ENCODE measurements at regions not wholly inside any gene's neighbourhood (a gene's known extent, or its start where the extent isn't known, plus 50 kb on each side); places are given as distances from the start of the nearest gene placed in this dataset.

GRCh38 chr17:73998249-73998648, 205.2 kb upstream of the RPL38 start:
- DNase-seq: no peak

DNA sequence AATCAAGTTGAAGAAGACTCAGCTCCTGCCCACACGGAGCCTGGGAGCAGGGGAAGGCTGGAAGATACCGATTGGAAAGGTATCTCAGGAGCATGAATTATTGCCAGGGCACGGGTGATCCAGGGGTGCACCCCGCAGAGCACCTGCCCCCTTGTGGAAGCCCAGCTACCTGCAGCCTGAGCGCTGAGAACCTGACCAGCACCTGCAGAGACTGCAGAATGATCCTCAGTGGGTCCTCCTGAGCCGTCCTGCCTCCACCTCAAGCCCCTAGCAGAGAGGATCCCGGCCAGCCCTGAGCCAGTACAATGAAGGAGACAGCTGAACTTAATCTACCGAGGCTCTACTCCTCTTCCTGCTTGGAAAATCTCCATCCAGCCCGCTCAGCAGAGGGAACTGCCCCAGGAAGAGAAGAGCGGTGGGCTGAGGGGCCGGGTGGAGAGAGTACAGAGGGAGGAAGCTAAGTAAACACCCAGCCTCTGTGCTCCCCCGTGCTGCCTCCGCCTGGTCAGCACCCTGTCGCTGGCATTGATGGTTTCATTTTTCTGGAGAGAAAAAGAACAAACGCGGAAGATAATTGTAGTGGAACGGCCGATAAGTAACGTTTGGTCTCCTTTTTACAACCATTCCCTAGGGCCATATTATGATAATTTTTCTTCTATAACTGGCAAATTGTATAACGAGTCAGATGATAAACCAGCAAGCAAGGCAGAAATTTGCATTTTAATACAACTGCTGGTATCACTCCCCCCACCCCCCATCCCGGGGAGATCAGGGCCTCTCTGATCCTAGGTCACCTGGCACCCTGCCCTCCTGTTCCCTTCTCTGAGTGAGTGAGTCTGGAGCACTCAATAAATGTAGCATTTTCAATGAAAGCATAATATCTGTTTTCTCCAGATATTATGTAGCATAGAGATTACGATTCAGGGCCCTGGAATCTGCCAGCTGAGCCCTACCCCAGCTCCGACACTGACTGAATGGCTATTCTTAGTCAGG, 204.5 kb upstream of the RPL38 start:
- DNase-seq: peak; percentile 45

DNA sequence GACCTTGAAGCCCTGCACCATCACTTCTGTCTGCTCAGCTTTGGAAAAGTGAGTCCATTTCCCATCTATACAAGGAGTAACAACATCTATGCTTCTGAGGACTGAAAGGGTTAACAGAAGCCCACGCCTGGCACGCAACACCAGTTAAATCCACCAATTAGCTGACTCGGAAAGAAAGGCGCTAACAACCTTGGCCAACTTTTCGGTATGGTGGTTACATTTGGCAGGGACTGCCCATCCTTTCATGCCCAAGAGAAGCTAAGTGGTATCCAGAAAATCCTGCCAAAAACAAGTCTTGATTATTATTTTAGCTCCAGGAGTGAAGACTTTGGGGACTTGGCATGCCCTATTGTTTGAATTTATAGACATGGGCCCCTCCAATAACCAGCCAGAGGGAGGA, 202.3 kb upstream of the RPL38 start:
- DNase-seq: no peak

DNA sequence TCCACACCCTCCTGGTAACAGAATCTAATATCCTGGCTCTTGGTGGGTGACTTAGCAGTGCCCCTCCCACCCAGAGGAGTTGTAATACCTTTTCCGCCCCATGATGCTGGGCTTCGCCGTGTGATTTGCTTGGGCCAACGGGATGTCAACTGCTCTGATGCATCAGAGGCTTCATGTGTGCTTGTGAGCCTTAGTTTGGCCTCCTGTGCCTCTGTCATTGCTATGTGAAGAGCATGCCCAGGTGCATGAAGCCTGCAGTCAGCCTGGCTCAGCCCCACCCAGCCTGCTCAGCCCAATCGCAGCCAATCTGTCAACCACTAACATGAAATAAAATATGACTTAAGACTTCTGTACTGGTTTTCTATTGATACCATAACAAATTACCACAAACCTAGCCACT, 201.2 kb upstream of the RPL38 start:
- no peak for DNase-seq

- DNase-seq: no peak
These were observed 199.4 kb upstream of the RPL38 start for GRCh38 chr17:74004056-74004455.

- DNase-seq: no peak
These were observed 197.7 kb upstream of the RPL38 start for GRCh38 chr17:74005790-74006189.

DNA sequence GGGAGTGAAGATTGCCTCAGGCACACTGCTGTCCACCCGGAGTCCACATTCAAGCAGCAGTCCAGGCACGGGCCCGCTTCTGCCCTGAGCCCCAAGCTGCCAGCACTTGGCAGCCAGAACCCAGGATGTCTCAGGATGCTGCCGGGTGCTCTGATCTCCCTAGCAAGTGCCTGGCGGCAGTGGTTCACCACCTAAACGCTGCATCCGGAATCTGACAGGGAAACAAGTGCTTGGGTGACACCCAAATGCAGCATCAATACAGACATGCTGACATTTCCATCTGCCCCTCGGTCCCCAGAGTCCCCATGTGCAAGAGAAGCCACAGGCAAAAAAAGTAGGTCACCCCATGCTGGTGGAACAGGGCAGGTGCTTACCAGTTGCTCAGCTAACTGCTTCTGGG, 197.1 kb upstream of the RPL38 start:
- no peak for DNase-seq

GRCh38 chr17:74008196-74008595, 195.3 kb upstream of the RPL38 start:
- peak; percentile 56 for DNase-seq

GRCh38 chr17:74009056-74009625, 194.3 kb upstream of the RPL38 start:
- no peak for DNase-seq

DNA sequence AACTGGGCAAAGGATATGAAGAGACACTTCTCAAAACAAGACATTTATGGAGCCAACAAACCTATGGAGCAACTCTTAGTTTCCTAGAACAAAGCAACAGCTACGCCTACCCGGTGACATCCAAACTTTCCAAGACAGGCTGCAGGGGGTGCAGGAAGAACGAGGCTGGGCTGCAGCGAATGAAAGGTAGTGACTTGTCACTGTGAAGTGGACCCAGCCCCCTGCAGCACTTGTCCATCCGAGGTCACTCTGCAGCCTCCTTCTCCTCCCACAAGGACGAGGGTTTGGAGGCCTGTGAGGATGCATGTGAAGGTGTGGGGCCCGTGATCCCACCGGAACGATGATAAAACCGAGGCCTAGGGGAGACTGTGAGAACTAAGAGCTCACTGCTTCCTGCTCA, 192.6 kb upstream of the RPL38 start:
- DNase-seq: no peak

DNA sequence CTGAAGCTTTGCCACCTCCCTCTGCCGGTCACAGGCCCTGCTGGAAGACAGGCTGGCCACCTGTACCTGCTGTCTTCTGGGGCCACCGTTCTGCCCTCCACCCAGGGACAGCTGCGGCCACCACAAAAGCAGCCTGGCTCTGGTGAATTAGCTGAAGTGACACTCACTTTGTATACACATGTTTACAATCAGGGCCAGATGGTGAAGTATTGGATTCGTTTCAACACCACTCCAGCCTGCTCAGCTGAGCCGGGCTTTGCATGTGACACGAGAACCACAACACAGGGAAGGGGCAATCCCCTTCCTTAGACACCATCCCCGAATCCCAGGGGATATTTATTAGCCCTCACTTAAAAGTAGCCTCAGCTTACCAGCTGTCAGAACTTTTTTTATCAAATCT, 191.5 kb upstream of the RPL38 start:
- DNase-seq: peak; percentile 12

GRCh38 chr17:74012465-74012864, 191.0 kb upstream of the RPL38 start:
- peak; percentile 69 for DNase-seq

DNA sequence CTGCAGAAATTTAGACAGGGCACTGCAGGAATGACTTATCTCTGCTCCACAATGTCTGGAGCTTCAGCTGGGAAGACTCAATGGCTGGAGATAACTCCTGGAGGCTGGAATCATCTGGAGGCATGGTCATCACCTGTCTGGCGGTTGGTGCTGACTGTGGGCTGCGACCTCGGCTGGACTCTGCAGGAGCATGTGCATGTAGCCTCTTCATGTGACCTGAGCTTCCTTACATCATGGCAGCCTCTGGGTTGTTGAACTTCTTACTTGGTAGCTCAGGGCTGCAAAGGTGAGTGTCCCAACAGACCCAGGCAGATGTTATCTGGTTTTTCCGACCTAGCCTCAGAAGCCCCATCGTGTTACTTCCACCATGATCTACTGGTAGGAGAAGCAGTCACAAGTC, 188.2 kb upstream of the RPL38 start:
- DNase-seq: no peak

- DNase-seq: no peak
These were observed 187.5 kb upstream of the RPL38 start for GRCh38 chr17:74015990-74016389.

DNA sequence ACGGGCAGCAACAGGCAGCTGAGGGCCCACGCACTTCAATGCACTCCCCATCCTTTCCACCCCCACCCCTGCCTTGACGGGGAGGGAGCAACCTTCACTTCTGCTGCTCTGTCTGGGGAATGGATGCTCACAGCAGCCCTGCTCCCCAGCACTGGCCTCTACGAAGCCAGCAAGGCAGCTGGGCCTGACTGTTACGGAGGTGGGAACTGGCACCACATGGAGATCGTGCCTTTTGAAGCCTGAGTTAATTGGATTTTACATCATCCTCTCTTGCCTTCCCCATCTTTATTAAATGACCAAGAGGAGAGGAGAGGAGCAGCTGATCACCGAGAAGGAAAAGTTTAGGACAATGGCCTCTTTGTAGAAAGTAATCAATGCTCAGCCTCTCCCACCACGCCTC, 187.0 kb upstream of the RPL38 start:
- no peak for DNase-seq

- no peak for DNase-seq
These were observed 186.0 kb upstream of the RPL38 start for GRCh38 chr17:74017466-74017865.

DNA sequence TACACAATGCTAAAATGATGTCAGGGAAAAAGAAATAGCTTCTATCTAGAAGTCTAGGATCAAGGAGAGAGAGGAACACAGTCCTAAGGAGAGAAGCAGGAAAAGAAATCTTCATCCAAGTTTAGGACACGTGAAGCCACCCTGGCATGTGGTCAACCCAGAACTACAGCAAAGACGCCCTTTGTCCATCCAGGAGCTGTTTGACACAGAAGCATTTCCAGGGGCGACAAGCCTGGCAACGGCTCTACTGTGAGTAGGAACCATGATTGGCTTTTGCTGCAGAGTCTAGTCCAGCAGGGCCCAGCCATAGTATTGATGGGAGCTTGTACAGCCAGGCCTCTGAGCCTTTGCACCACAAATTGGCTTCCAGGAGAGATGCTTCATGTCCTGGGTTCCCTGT, 185.4 kb upstream of the RPL38 start:
- no peak for DNase-seq

DNA sequence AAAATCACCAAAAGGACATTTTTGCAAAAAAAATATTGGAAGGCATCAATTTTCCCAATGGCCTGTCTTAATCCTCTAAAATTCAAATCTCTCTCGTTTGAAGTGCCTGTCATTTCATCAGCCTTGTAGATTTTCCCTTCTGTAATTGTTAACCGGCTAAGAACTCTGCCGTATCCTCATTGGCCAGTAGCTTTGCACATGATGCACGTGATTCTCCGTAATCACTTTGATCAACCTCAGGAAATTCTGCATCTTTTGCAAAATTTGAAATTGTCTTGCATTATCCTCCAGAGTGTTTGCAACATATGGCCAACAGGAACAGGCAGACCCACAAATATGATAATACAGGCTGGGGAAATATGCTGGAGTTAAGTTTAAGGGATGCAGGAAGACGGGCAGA, 184.2 kb upstream of the RPL38 start:
- DNase-seq: no peak

DNA sequence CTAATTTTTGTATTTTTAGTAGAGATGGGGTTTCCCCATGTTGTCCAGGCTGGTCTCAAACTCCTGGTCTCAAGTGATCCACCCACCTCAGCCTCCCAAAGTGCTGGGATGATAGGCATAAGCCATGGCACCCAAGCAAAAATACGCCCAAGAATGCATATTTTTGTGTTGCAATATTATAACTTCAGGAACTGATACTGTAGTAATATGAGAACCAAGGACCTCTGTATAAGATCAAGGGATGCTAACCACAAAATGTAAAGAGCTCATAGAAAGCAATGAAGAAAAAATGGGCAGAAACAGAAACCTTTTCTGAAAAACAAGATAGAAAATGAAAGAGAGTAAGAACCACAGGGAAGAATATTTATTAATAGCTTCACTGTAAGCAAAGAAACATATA, 183.6 kb upstream of the RPL38 start:
- no peak for DNase-seq

DNA sequence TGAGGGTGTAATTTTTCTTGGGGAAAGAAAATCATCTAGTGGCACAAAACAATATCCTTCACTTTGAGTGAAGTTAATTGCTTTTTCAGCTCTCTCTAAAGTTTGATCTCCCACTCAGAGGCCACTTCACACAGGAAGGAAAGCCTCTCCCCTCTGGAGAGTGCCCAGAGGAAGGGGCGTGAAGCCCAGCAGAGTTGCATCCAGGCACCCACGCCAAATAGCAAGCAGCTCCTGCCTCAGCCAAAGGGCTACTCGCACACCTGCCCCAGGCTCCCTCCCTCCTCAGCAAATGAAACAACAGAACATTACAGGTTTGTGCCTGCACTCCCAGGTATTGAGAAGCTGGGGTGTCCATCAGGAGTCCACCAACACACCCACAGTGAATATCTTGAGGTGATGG, 183.0 kb upstream of the RPL38 start:
- DNase-seq: no peak

DNA sequence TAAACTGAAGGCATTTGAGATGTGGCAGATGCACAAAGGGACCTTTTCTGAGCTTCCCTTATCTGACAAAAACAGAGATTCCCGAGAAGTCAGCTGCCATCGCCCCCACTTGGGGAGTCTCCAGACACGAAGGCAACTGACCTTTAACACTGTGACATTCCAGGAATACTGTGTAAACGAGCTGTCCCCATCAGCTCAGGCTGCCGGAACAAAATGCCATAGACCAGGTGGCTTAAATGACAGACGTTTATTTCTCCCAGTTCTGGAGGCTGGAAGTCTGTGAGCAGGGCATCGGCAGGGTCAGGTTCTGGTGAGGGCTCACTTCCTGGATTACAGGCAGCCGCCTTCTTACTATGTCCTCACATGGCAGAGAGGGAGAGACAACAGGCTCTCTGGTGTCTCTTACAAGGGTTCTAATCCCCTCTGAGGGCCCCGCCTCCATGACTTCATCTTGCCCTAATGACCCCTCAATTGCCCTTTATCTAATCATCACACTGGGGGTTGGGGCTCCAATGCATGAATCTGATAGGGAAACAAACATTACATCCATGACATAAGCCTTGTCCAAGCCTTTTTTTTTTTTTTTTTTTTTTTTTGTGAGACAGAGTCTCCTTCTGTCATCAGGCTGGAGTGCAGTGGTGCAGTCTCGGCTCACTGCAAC, 178.5 kb upstream of the RPL38 start:
- no peak for DNase-seq

DNA sequence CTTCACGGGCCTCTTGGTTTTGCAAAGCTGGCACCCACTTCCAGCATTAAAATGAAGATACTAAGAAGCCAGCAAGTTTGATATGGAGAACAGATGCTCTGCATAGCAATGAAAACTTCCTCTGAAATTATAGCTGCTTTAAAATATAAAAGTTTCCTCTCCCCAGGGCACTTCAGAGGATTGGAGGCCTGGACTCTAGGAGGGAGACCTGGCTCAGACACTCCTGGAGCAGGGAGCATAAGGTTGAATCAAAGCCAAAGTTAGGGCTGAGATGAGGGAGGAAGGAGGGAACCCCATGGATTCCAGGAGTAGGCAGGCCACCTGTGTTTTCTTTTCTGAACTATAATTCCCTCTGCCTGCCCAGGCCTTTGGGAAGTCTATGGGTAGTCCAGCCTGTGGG, 176.0 kb upstream of the RPL38 start:
- DNase-seq: no peak

DNA sequence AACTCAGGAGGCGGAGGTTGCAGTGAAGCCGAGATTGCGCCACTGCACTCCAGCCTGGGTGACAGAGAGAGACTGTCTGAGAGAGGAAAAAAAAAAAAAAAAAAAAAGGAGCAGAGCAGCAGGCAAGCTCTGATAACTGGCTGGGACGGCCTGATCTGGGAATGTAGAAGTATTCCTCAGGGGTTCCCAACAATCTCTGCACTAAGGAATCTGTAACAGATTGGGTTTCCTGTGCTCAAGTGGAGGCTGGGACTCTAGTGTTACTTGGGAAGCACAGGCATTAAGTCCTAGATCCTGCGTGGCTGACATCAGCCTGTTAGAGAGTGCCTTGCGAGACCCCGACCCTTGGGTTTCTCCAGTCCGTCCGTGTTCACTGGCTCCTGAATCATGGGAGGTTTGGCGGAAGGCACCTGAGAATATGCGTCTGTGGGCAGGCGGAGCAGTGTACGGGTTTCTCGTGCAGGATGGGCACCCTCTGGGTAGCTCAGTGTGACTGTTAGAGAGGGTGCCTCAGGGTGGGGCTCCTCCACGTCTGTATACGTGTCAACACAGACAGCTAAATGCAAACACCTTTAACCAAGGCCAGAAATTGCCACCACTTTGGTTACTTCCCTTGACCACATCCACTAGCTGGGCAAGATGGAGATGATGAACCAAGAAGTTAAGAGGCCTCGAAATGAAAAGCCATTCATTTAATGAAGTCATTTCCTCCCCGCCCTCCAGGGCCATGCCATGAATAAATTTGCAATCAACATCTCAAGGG, 174.9 kb upstream of the RPL38 start:
- no peak for DNase-seq
